ENCODE measurements at regions not wholly inside any gene's neighbourhood (a gene's known extent, or its start where the extent isn't known, plus 50 kb on each side); places are given as distances from the start of the nearest gene placed in this dataset.

DNA sequence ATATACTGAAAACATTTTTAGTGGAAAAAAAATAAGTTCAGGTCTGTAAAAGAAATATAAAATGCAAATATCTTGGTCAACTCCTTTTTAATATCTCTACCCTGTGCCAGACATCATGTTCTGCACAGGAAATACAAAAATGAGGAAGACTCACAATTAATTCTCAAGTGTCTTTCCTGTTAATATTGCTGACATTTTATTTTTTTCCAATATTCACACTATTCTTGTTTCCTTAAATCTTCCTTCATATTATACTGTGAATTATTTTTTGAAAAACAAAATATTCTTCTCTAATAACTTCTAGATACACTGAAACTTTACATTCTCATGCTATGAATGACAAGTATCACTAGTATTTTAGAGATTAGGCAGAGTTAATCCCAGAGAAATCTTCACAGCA lies 334.7 kb upstream of the FTMT start:
- no peaks in the 10 kb centered on the region for H3K9me3 ChIP-seq
- POLR2A ChIA-PET: no interaction called here
- H3K27ac ChIP-seq: no peak overlapping the region
- H3K4me1 ChIP-seq: no peaks in the 10 kb centered on the region
- no peak for DNase-seq (ENCODE audit: low read depth in 1 of 2, low spot score in 1 of 2)
- H3K4me3 ChIP-seq: no peak overlapping the region
- TF ChIP-seq CBX2 (IDR thresholded peaks at IDR 0.05; ENCODE audit: borderline replicate concordance, low read depth) (no peak), MAFK (IDR thresholded peaks at IDR 0.05; ENCODE audit: partially characterized antibody) (peak; percentile 55)
- no peak overlapping the region for H3K4me2 ChIP-seq
- peak; percentile 7 for FAIRE-seq
- CTCF ChIA-PET: no interaction called here
- ATAC-seq: no peak

DNA sequence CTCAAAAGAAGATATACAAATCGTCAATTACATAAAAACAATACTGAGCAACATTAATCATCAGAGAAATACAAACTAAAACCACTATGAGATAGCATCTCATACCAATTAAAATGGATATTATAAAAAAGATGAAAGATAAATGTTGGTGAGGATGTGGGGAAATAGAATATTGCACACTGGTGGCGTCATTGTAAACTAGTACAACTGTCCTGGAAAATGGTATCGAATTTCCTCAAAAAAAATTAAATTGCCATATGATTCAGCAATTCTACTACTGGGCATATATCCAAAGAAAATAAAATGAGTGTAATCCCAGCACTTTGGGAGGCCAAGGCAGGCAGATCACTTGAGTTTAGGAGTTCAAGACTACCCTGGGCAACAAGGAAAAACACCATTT lies 326.0 kb upstream of the FTMT start:
- H3K4me2 ChIP-seq: no peak overlapping the region
- FAIRE-seq (no peak), DNase-seq (ENCODE audit: low read depth in 1 of 2, low spot score in 1 of 2) (no peak), ATAC-seq (no peak)
- WGBS (ENCODE audit: missing lambda C conversion rate): 60% methylated on average over 3 of the region's 3 CpGs
- TF ChIP-seq, protein P1, sequence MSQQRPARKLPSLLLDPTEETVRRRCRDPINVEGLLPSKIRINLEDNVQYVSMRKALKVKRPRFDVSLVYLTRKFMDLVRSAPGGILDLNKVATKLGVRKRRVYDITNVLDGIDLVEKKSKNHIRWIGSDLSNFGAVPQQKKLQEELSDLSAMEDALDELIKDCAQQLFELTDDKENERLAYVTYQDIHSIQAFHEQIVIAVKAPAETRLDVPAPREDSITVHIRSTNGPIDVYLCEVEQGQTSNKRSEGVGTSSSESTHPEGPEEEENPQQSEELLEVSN (IDR thresholded peaks at IDR 0.05; ENCODE audit: borderline replicate concordance, low read depth): no peak
- ChIA-PET POLR2A (no interaction called here), CTCF (no interaction called here)
- no peak overlapping the region for H3K27ac ChIP-seq
- no peaks in the 10 kb centered on the region for H3K9me3 ChIP-seq
- H3K4me3 ChIP-seq: no peak overlapping the region
- no peaks in the 10 kb centered on the region for H3K4me1 ChIP-seq

DNA sequence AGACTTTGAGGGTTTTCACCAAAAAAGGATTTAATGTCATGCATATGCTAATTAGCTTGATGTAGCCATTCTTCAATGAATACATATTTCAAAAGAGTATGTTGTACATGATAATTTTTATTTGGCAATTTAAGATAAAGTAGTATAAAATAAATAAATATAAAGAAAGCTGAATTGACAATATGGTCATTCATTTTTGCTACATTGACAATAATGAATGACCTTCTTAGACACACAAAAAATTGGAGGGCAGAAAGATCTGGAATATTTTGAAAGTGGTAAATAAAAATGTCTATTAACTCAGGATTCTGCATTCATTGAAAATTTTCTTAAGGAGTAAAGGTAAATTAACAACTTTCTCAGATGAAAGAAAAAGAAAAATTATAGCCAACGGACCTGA lies 324.8 kb upstream of the FTMT start:
- ChIA-PET CTCF (no interaction called here), POLR2A (no interaction called here)
- H3K9me3 ChIP-seq: no peaks in the 10 kb centered on the region
- 21% methylated on average over 1 of the region's 1 CpG for WGBS (ENCODE audit: missing lambda C conversion rate)
- no peak overlapping the region for H3K4me2 ChIP-seq
- no peak for ATAC-seq
- no peak overlapping the region for H3K27ac ChIP-seq
- H3K4me3 ChIP-seq: no peak overlapping the region
- no peak for FAIRE-seq
- no peak for DNase-seq (ENCODE audit: low read depth in 1 of 2, low spot score in 1 of 2)
- H3K4me1 ChIP-seq: no peaks in the 10 kb centered on the region
- no peak for TF ChIP-seq JUNB (IDR thresholded peaks at IDR 0.05)
- TF ChIP-seq KDM1A (IDR thresholded peaks at IDR 0.05; ENCODE audit: low read depth): no peak
- no peak for TF ChIP-seq FOSB (CRISPR knock-in tag; IDR thresholded peaks at IDR 0.05)
- TF ChIP-seq NFE2L2 (conservative IDR thresholded peaks at IDR 0.05; ENCODE audit: low read length): no peak
- no peak for TF ChIP-seq FOSL2 (IDR thresholded peaks at IDR 0.05)
- TF ChIP-seq FOSL2 (CRISPR knock-in tag; IDR thresholded peaks at IDR 0.05): no peak
- TF ChIP-seq HOXA7 (CRISPR knock-in tag; IDR thresholded peaks at IDR 0.05): no peak
- TF ChIP-seq, protein P2, sequence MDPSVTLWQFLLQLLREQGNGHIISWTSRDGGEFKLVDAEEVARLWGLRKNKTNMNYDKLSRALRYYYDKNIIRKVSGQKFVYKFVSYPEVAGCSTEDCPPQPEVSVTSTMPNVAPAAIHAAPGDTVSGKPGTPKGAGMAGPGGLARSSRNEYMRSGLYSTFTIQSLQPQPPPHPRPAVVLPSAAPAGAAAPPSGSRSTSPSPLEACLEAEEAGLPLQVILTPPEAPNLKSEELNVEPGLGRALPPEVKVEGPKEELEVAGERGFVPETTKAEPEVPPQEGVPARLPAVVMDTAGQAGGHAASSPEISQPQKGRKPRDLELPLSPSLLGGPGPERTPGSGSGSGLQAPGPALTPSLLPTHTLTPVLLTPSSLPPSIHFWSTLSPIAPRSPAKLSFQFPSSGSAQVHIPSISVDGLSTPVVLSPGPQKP (IDR thresholded peaks at IDR 0.05; ENCODE audit: low read depth, low read length): no peak
- no peak for TF ChIP-seq ESRRA (IDR thresholded peaks at IDR 0.05; ENCODE audit: borderline replicate concordance, low read length)
- TF ChIP-seq HDAC2 (IDR thresholded peaks at IDR 0.05): no peak
- no peak for TF ChIP-seq HEYL (CRISPR knock-in tag; IDR thresholded peaks at IDR 0.05)

DNA sequence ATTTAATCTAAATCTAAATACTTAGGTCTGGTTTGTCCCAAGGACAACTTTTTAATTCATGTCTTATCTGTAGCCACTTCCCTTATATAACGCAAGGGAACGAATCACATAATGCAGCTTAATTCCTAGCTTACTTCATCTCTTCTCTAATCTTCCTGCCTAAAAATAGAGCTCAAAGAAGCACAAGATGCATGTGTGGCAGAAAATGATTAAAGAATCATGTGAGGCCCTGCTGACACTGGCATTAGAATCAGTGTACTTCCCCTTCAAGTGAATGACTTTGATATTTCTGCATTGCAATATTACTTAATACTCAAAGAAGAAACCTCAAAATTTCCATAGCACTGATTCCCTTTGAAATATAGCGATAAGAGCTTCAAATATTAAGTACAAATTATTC lies 317.9 kb upstream of the FTMT start:
- ATAC-seq (no peak), FAIRE-seq (no peak), DNase-seq (ENCODE audit: low read depth in 1 of 2, low spot score in 1 of 2) (no peak)
- TF ChIP-seq, protein P3, sequence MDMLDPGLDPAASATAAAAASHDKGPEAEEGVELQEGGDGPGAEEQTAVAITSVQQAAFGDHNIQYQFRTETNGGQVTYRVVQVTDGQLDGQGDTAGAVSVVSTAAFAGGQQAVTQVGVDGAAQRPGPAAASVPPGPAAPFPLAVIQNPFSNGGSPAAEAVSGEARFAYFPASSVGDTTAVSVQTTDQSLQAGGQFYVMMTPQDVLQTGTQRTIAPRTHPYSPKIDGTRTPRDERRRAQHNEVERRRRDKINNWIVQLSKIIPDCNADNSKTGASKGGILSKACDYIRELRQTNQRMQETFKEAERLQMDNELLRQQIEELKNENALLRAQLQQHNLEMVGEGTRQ (IDR thresholded peaks at IDR 0.05): no peak
- TF ChIP-seq, protein P4, sequence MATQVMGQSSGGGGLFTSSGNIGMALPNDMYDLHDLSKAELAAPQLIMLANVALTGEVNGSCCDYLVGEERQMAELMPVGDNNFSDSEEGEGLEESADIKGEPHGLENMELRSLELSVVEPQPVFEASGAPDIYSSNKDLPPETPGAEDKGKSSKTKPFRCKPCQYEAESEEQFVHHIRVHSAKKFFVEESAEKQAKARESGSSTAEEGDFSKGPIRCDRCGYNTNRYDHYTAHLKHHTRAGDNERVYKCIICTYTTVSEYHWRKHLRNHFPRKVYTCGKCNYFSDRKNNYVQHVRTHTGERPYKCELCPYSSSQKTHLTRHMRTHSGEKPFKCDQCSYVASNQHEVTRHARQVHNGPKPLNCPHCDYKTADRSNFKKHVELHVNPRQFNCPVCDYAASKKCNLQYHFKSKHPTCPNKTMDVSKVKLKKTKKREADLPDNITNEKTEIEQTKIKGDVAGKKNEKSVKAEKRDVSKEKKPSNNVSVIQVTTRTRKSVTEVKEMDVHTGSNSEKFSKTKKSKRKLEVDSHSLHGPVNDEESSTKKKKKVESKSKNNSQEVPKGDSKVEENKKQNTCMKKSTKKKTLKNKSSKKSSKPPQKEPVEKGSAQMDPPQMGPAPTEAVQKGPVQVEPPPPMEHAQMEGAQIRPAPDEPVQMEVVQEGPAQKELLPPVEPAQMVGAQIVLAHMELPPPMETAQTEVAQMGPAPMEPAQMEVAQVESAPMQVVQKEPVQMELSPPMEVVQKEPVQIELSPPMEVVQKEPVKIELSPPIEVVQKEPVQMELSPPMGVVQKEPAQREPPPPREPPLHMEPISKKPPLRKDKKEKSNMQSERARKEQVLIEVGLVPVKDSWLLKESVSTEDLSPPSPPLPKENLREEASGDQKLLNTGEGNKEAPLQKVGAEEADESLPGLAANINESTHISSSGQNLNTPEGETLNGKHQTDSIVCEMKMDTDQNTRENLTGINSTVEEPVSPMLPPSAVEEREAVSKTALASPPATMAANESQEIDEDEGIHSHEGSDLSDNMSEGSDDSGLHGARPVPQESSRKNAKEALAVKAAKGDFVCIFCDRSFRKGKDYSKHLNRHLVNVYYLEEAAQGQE (IDR thresholded peaks at IDR 0.05): no peak
- TF ChIP-seq NPAS2 (CRISPR knock-in tag; IDR thresholded peaks at IDR 0.05; ENCODE audit: borderline replicate concordance) (no peak), GATA3 (IDR thresholded peaks at IDR 0.05; ENCODE audit: borderline replicate concordance) (no peak), KDM1A (IDR thresholded peaks at IDR 0.05; ENCODE audit: low read depth) (no peak), ESRRA (IDR thresholded peaks at IDR 0.05; ENCODE audit: borderline replicate concordance, low read length) (no peak), EHMT2 (IDR thresholded peaks at IDR 0.05; ENCODE audit: low read depth) (no peak), FOXS1 (CRISPR knock-in tag; IDR thresholded peaks at IDR 0.05) (no peak), HOXB13 (CRISPR knock-in tag; IDR thresholded peaks at IDR 0.05; ENCODE audit: low read depth) (no peak), TFCP2L1 (CRISPR knock-in tag; IDR thresholded peaks at IDR 0.05) (no peak), JUNB (IDR thresholded peaks at IDR 0.05) (no peak), FOSB (CRISPR knock-in tag; IDR thresholded peaks at IDR 0.05) (no peak), RFX5 (IDR thresholded peaks at IDR 0.05) (no peak), POLR2A (IDR thresholded peaks at IDR 0.05; ENCODE audit: low read length) (no peak), HOXB5 (CRISPR knock-in tag; IDR thresholded peaks at IDR 0.05) (no peak)
- TF ChIP-seq, protein P5, sequence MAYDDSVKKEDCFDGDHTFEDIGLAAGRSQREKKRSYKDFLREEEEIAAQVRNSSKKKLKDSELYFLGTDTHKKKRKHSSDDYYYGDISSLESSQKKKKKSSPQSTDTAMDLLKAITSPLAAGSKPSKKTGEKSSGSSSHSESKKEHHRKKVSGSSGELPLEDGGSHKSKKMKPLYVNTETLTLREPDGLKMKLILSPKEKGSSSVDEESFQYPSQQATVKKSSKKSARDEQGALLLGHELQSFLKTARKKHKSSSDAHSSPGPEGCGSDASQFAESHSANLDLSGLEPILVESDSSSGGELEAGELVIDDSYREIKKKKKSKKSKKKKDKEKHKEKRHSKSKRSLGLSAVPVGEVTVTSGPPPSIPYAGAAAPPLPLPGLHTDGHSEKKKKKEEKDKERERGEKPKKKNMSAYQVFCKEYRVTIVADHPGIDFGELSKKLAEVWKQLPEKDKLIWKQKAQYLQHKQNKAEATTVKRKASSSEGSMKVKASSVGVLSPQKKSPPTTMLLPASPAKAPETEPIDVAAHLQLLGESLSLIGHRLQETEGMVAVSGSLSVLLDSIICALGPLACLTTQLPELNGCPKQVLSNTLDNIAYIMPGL (CRISPR knock-in tag; IDR thresholded peaks at IDR 0.05; ENCODE audit: borderline replicate concordance): no peak
- WGBS (ENCODE audit: missing lambda C conversion rate): 82% methylated on average over 3 of the region's 3 CpGs
- Histone ChIP-seq H3K27ac (no peak overlapping the region), H3K4me3 (no peak overlapping the region), H3K4me1 (no peaks in the 10 kb centered on the region), H3K4me2 (no peak overlapping the region), H3K9me3 (no peaks in the 10 kb centered on the region)
- POLR2A ChIA-PET: no interaction called here
- CTCF ChIA-PET: no interaction called here
